Aorta (tissue), 5 donors: ENCODE measurements at regions not wholly inside any gene's neighbourhood (a gene's known extent, or its start where the extent isn't known, plus 50 kb on each side); places are given as distances from the start of the nearest gene placed in this dataset.

Source experiments
- ATAC-seq: fragments of 200-7000 bp; cut with Tn5 transposase; one replicate; pipeline ENCODE4 v1.9.1; 2022; ENCODE audit warnings: moderate library complexity; ENCODE audit not compliant: low FRiP score
- DNase-seq, 2 donors: peaks; one replicate each; pipeline ENCODE4 v3.0.0-alpha.2; 2020
- H3K27ac ChIP-seq, 2 donors: one replicate each; pipeline ENCODE4 v1.5.1; 2013; ENCODE audit warnings: low read length in 2 of 2, mild to moderate bottlenecking in 2 of 2, moderate library complexity in 2 of 2, control low read depth in 1 of 2, inconsistent platforms in 1 of 2, low read depth in 1 of 2
- H3K27me3 ChIP-seq, 2 donors: one replicate each; pipeline ENCODE4 v1.6.1; 2013; ENCODE audit warnings: control low read depth in 1 of 2, low read length in 1 of 2, mild to moderate bottlenecking in 1 of 2, moderate library complexity in 1 of 2; ENCODE audit not compliant: insufficient read depth in 2 of 2, control insufficient read depth in 1 of 2
- H3K36me3 ChIP-seq, 2 donors: one replicate each; pipeline ENCODE4 v1.6.1; 2013; ENCODE audit warnings: control low read depth in 1 of 2, low read length in 1 of 2, mild to moderate bottlenecking in 1 of 2; ENCODE audit not compliant: insufficient read depth in 2 of 2, control insufficient read depth in 1 of 2
- H3K4me1 ChIP-seq, 2 donors: one replicate each; pipeline ENCODE4 v1.6.1; 2013; ENCODE audit warnings: low read length in 2 of 2, control low read depth in 1 of 2, mild to moderate bottlenecking in 1 of 2, moderate library complexity in 1 of 2; ENCODE audit not compliant: insufficient read depth in 2 of 2, control insufficient read depth in 1 of 2
- H3K4me3 ChIP-seq, 2 donors: one replicate each; pipeline ENCODE4 v1.5.1; 2013; ENCODE audit warnings: low read length in 2 of 2, control low read depth in 1 of 2, mild to moderate bottlenecking in 1 of 2
- H3K9me3 ChIP-seq: one replicate; pipeline ENCODE4 v1.6.1; 2013; ENCODE audit warnings: mild to moderate bottlenecking, low read length; ENCODE audit not compliant: control insufficient read depth
- WGBS, 2 donors: extraction: QIAGEN DNeasy Blood & Tissue Kit; methylation state at CpG; one replicate each; pipeline ENCODE4 v1.1.7; 2013; 5-methylcytosine and 5-hydroxymethylcytosine counted together
- intact Hi-C, 2 donors: fragments of 100-400 bp; cut with DNase I; formaldehyde crosslinking; loops; one replicate each; pipeline versions ENCODE4 v1.14.2 to v1.15.0; 2022
- donor health status: healthy with polysubstance abuse.
- donor health status: Bipolar disorder and iron deficiency.
- donor health status: DM: no; HTN: no; CAD: no.
- donor health status: DM: no; HTN: no; CAD: no.
- donor health status: DM: yes; HTN: yes; CAD: no.

- Histone ChIP-seq H3K9me3 (no peaks in the 10 kb centered on the region), H3K27ac (no peak overlapping the region), H3K27me3 (no peaks in the 10 kb centered on the region), H3K4me3 (no peak overlapping the region), H3K36me3 (no peaks in the 10 kb centered on the region), H3K4me1 (no peaks in the 10 kb centered on the region)
- intact Hi-C loops = no loop called here
- DNase-seq (no peak), ATAC-seq (peak; percentile 48)
- WGBS, 2 donors = 3 to 6% methylated on average over 8 of the region's 8 CpGs
Observed at GRCh38 chr4:176383273-176384077, 63.7 kb downstream of the SPCS3 start.

DNA sequence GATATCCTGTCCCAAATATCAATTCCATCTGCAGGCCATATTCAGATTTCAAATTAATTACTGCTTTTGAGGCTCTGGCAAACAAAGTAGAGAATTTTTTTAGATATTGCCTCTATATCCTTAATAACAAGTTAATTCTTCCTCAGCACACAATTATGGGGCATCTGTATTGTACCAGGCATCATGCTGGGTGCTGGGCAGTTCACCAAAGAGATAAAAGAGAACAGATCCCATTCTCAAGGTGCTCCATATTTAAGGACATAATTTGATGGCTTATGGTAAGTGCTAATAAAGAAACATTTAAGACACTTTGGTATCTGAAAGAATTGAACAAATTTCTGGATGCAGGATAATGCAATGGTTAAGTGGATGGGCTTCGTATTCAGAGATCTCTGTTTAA is 65.8 kb downstream of the SPCS3 start:
- H3K27me3 ChIP-seq = no peaks in the 10 kb centered on the region
- H3K9me3 ChIP-seq = no peaks in the 10 kb centered on the region
- no peak for DNase-seq
- intact Hi-C loops = no loop called here
- H3K27ac ChIP-seq = no peak overlapping the region
- no peak overlapping the region for H3K4me3 ChIP-seq
- no peak for ATAC-seq
- no peaks in the 10 kb centered on the region for H3K4me1 ChIP-seq
- WGBS, 2 donors = 89 to 95% methylated on average over 1 of the region's 1 CpG
- no peaks in the 10 kb centered on the region for H3K36me3 ChIP-seq

GRCh38 chr4:176387571-176387970 is 67.8 kb downstream of the SPCS3 start:
- no peak for DNase-seq
- H3K4me1 ChIP-seq = no peaks in the 10 kb centered on the region
- intact Hi-C loops = no loop called here
- no peak for ATAC-seq
- no peaks in the 10 kb centered on the region for H3K9me3 ChIP-seq
- H3K27ac ChIP-seq = no peak overlapping the region
- no peaks in the 10 kb centered on the region for H3K36me3 ChIP-seq
- WGBS, 2 donors = 19 to 36% methylated on average over 1 of the region's 1 CpG
- H3K27me3 ChIP-seq = no peaks in the 10 kb centered on the region
- H3K4me3 ChIP-seq = no peak overlapping the region

DNA sequence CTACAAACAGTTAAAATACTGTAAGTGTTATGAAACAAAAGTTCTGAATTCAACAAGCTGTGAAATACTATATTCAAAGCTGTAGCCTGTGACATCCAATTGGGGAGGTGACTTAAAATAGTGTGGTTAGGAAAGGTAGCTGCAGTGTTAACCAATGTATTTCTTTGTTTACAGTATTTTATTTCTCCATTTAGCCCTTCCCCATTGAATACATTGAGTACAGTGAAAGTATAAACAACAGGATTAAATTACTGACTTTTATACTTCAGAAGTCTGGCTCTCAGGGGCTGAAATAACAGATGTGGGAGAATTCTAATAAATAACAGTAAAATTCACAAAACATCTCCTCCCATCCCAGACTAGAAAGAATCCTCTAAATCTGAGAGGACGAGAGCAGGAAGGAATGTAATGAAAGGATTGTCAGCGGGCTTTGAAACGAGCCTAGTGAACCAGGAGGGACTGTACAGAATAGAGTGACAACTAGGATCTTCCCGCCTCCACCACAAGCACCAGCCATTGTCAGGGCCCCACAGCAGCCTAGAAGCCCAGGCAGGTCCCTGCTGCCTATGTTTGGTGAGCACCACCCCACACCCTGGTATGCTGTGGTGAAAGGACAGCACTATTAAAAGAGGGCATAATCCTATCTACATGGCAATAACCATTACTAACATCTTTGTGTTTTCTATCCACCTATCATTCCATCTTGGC is 73.7 kb downstream of the SPCS3 start:
- 63 to 67% methylated on average over 4 of the region's 4 CpGs for WGBS, 2 donors

GRCh38 chr4:176400816-176401461 is 81.2 kb downstream of the SPCS3 start:
- H3K27ac ChIP-seq = no peak overlapping the region
- peaks cover 3% of the 10 kb centered on the region for H3K9me3 ChIP-seq
- H3K4me3 ChIP-seq = no peak overlapping the region
- ATAC-seq (no peak), DNase-seq (no peak)
- H3K27me3 ChIP-seq = no peaks in the 10 kb centered on the region
- WGBS, 2 donors = 56 to 64% methylated on average over 1 of the region's 1 CpG
- intact Hi-C loops = no loop called here
- H3K36me3 ChIP-seq = no peaks in the 10 kb centered on the region
- no peaks in the 10 kb centered on the region for H3K4me1 ChIP-seq

More for the DNA sequence above, 73.7 kb downstream of the SPCS3 start:
- Histone ChIP-seq H3K4me3 (no peak overlapping the region), H3K27ac (no peak overlapping the region), H3K4me1 (no peaks in the 10 kb centered on the region), H3K36me3 (no peaks in the 10 kb centered on the region), H3K27me3 (no peaks in the 10 kb centered on the region), H3K9me3 (no peaks in the 10 kb centered on the region)
- DNase-seq (no peak), ATAC-seq (no peak)
- intact Hi-C loops = no loop called here

GRCh38 chr4:176404621-176405020 is 84.9 kb downstream of the SPCS3 start:
- Histone ChIP-seq H3K27me3 (peaks cover 0 to 3% of the 10 kb centered on the region in 2 donors), H3K4me3 (no peak overlapping the region), H3K36me3 (no peaks in the 10 kb centered on the region), H3K9me3 (peaks cover 3% of the 10 kb centered on the region), H3K4me1 (peaks cover 0 to 2% of the 10 kb centered on the region in 2 donors), H3K27ac (no peak overlapping the region)
- DNase-seq (no peak), ATAC-seq (no peak)
- intact Hi-C loops = no loop called here
- 89 to 91% methylated on average over 4 of the region's 4 CpGs for WGBS, 2 donors

DNA sequence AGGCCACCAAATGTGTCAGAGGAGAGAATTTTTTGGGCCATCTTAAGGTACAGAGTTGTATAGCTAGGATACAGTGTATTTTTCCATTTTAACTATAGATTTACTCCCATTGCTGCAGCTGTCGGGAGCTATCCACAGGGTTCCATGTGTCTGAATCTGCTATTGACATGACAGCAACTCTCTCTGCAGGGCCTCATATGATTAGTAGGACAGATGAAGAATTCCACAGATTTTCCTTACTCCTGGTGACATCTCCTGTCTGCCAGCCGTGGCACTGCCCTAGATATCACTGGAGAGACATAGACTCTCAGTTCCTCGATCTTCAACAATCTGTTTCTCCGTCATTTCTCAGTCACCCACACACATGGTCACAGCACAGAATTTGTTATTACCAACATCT is 86.5 kb downstream of the SPCS3 start:
- intact Hi-C loops = no loop called here
- Histone ChIP-seq H3K27me3 (peaks cover 0 to 3% of the 10 kb centered on the region in 2 donors), H3K36me3 (no peaks in the 10 kb centered on the region), H3K4me1 (peaks cover 0 to 2% of the 10 kb centered on the region in 2 donors), H3K27ac (no peak overlapping the region), H3K9me3 (no peaks in the 10 kb centered on the region), H3K4me3 (no peak overlapping the region)
- WGBS, 2 donors = 66 to 67% methylated on average over 4 of the region's 4 CpGs
- ATAC-seq = no peak
- no peak for DNase-seq

DNA sequence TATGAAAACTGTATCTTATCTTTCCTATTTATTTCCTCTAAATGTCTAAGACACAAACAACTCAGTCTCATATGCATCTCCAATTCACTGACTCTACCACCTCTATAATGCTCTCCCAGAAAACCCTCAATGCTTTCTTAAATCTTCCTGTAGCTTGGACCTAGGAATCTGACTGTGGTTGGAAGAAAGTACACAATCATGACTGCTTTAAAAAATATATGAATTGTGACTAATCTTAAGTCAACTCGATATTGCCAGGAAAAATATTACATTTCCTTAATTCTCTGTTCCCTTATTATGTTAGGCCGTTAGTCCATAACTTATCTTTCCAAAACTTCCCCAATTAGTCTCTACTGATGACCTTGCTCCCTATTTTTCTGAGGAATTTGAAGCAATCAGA is 87.0 kb downstream of the SPCS3 start:
- H3K27ac ChIP-seq = no peak overlapping the region
- no peak overlapping the region for H3K4me3 ChIP-seq
- no peaks in the 10 kb centered on the region for H3K9me3 ChIP-seq
- intact Hi-C loops = no loop called here
- WGBS, 2 donors = 0 to 6% methylated on average over 2 of the region's 2 CpGs
- H3K27me3 ChIP-seq = peaks cover 0 to 3% of the 10 kb centered on the region in 2 donors
- ATAC-seq (no peak), DNase-seq (no peak)
- H3K36me3 ChIP-seq = no peaks in the 10 kb centered on the region
- peaks cover 0 to 2% of the 10 kb centered on the region in 2 donors for H3K4me1 ChIP-seq
